PFSK-1 (cell line): ENCODE measurements at regions not wholly inside any gene's neighbourhood (a gene's known extent, or its start where the extent isn't known, plus 50 kb on each side); places are given as distances from the start of the nearest gene placed in this dataset.

Experiments used
- FOXP2 ChIP-seq: optimal IDR thresholded peaks from 2 replicates; pipeline ENCODE3; 2011; ENCODE audit warnings: borderline replicate concordance, control low read depth, inconsistent platforms; ENCODE audit not compliant: insufficient read depth; ENCODE audit errors: extremely low read length, extremely low read depth
- POLR2AphosphoS5 ChIP-seq: IDR thresholded peaks from 2 replicates; pipeline ENCODE4 v1.6.1; 2012; ENCODE audit warnings: low read depth, mild to moderate bottlenecking, control low read depth, low read length, moderate library complexity
- REST ChIP-seq, 2 experiments: IDR thresholded peaks; 2 replicates each; pipeline versions ENCODE4 v1.6.1 to v1.8.0; 2011 to 2012; ENCODE audit warnings: low read depth in 2 of 2, low read length in 2 of 2, control low read depth in 1 of 2, inconsistent platforms in 1 of 2, mild to moderate bottlenecking in 1 of 2, moderate library complexity in 1 of 2; ENCODE audit not compliant: insufficient read depth in 1 of 2
- SIN3A ChIP-seq: IDR thresholded peaks from 2 replicates; pipeline ENCODE4 v1.6.1; 2012; ENCODE audit warnings: mild to moderate bottlenecking, low read length, moderate library complexity, borderline replicate concordance; ENCODE audit not compliant: insufficient read depth
- TAF1 ChIP-seq: IDR thresholded peaks from 2 replicates; pipeline ENCODE4 v1.6.1; 2012; ENCODE audit warnings: low read length, control low read depth, borderline replicate concordance; ENCODE audit not compliant: insufficient read depth

- TF ChIP-seq TAF1, result no peak
- no peak for TF ChIP-seq FOXP2
- no peak for TF ChIP-seq POLR2AphosphoS5
- TF ChIP-seq SIN3A, result no peak
- TF ChIP-seq REST (IDR thresholded peaks at IDR 0.05; ENCODE audit: insufficient read depth in 1 of 2, low read depth in 2 of 2, low read length in 2 of 2), result no peak
Observed at GRCh38 chr1:101364370-101365120, 127.7 kb downstream of the S1PR1 start.

- TF ChIP-seq FOXP2 (no peak), TAF1 (no peak), REST (IDR thresholded peaks at IDR 0.05; ENCODE audit: insufficient read depth in 1 of 2, low read depth in 2 of 2, low read length in 2 of 2) (no peak), POLR2AphosphoS5 (no peak), SIN3A (no peak)
Observed at GRCh38 chr1:101365186-101365585, 128.4 kb downstream of the S1PR1 start.

GRCh38 chr1:101365878-101366277, 129.1 kb downstream of the S1PR1 start:
- TF ChIP-seq POLR2AphosphoS5, result no peak
- TF ChIP-seq SIN3A, result no peak
- TF ChIP-seq TAF1, result no peak
- TF ChIP-seq FOXP2, result no peak
- TF ChIP-seq REST (IDR thresholded peaks at IDR 0.05; ENCODE audit: insufficient read depth in 1 of 2, low read depth in 2 of 2, low read length in 2 of 2), result no peak

- TF ChIP-seq SIN3A (no peak), TAF1 (no peak), FOXP2 (no peak), POLR2AphosphoS5 (no peak), REST (IDR thresholded peaks at IDR 0.05; ENCODE audit: insufficient read depth in 1 of 2, low read depth in 2 of 2, low read length in 2 of 2) (no peak)
Observed at GRCh38 chr1:101366513-101367215, 129.8 kb downstream of the S1PR1 start.
